SK-N-SH treated with all-trans-retinoic acid at 6 μM for 48 hours (cell line): ENCODE measurements at regions not wholly inside any gene's neighbourhood (a gene's known extent, or its start where the extent isn't known, plus 50 kb on each side); places are given as distances from the start of the nearest gene placed in this dataset.

Source experiments
- ATAC-seq: fragments of 200-7000 bp; cut with Tn5 transposase; 3 replicates; pipeline ENCODE4 v1.9.1; 2020; ENCODE audit warnings: mild to moderate bottlenecking, moderate library complexity
- BACH2 ChIP-seq: fragments of 250-450 bp; sonication (Bioruptor Pico); IDR thresholded peaks from 2 replicates; pipeline ENCODE4 v1.9.0; 2021; ENCODE audit warnings: mild to moderate bottlenecking, borderline replicate concordance
- CREB5 ChIP-seq: fragments of 250-450 bp; sonication (Bioruptor Pico); IDR thresholded peaks from 2 replicates; pipeline ENCODE4 v1.5.1; 2020; ENCODE audit warnings: low read depth, mild to moderate bottlenecking, moderate library complexity
- CSDC2 ChIP-seq: fragments of 250-450 bp; sonication (Bioruptor Pico); IDR thresholded peaks from 2 replicates; pipeline ENCODE4 v1.5.0; 2020; ENCODE audit warnings: mild to moderate bottlenecking, moderate library complexity
- CSRNP3 ChIP-seq: fragments of 250-450 bp; sonication (Bioruptor Pico); IDR thresholded peaks from 2 replicates; pipeline ENCODE4 v1.5.1; 2021; ENCODE audit warnings: mild to moderate bottlenecking, moderate library complexity
- ESRRG ChIP-seq: fragments of 250-450 bp; sonication (Bioruptor Pico); IDR thresholded peaks from 2 replicates; pipeline ENCODE4 v1.6.1; 2021; ENCODE audit warnings: mild to moderate bottlenecking
- GLIS3 ChIP-seq: fragments of 250-450 bp; sonication (Bioruptor Pico); IDR thresholded peaks from 2 replicates; pipeline ENCODE4 v1.5.0; 2020; ENCODE audit warnings: mild to moderate bottlenecking, moderate library complexity
- ISL1 ChIP-seq: fragments of 250-450 bp; sonication (Bioruptor Pico); IDR thresholded peaks from 2 replicates; pipeline ENCODE4 v2.1.2; 2022; ENCODE audit warnings: mild to moderate bottlenecking, moderate library complexity
- OSR1 ChIP-seq: fragments of 250-450 bp; sonication (Bioruptor Pico); IDR thresholded peaks from 2 replicates; pipeline ENCODE4 v1.8.0; 2022; ENCODE audit warnings: moderate library complexity, mild to moderate bottlenecking, inconsistent platforms
- PATZ1 ChIP-seq: fragments of 250-450 bp; sonication (Bioruptor Pico); IDR thresholded peaks from 2 replicates; pipeline ENCODE4 v1.8.0; 2020; ENCODE audit warnings: mild to moderate bottlenecking, moderate library complexity, borderline replicate concordance
- POU6F1 ChIP-seq: fragments of 250-450 bp; sonication (Bioruptor Pico); IDR thresholded peaks from 2 replicates; pipeline ENCODE4 v1.8.0; 2021; ENCODE audit warnings: low read depth, mild to moderate bottlenecking, moderate library complexity, borderline replicate concordance
- PPARA ChIP-seq: fragments of 250-450 bp; sonication (Bioruptor Pico); IDR thresholded peaks from 2 replicates; pipeline ENCODE4 v1.5.0; 2020; ENCODE audit warnings: mild to moderate bottlenecking, borderline replicate concordance
- RARB ChIP-seq: fragments of 250-450 bp; sonication (Bioruptor Pico); IDR thresholded peaks from 2 replicates; pipeline ENCODE4 v1.8.0; 2021; ENCODE audit warnings: mild to moderate bottlenecking, moderate library complexity
- SNAI2 ChIP-seq: fragments of 250-450 bp; sonication (Bioruptor Pico); IDR thresholded peaks from 2 replicates; pipeline ENCODE4 v1.5.0; 2020; ENCODE audit warnings: mild to moderate bottlenecking, moderate library complexity
- TCF4 ChIP-seq: fragments of 250-450 bp; sonication (Bioruptor Pico); IDR thresholded peaks from 2 replicates; pipeline ENCODE4 v1.8.0; 2021; ENCODE audit warnings: mild to moderate bottlenecking, moderate library complexity, borderline replicate concordance
- TOX ChIP-seq: fragments of 250-450 bp; sonication (Bioruptor Pico); IDR thresholded peaks from 2 replicates; pipeline ENCODE4 v1.8.0; 2021; ENCODE audit warnings: mild to moderate bottlenecking, moderate library complexity, borderline replicate concordance
- TSHZ2 ChIP-seq: fragments of 250-450 bp; sonication (Bioruptor Pico); IDR thresholded peaks from 2 replicates; pipeline ENCODE4 v1.5.0; 2020; ENCODE audit warnings: mild to moderate bottlenecking, moderate library complexity
- ZC3H10 ChIP-seq: fragments of 250-450 bp; sonication (Bioruptor Pico); IDR thresholded peaks from 2 replicates; pipeline ENCODE4 v1.5.1; 2021; ENCODE audit warnings: mild to moderate bottlenecking, moderate library complexity
- ZFP3 ChIP-seq: fragments of 250-450 bp; sonication (Bioruptor Pico); IDR thresholded peaks from 2 replicates; pipeline ENCODE4 v1.5.0; 2020; ENCODE audit warnings: mild to moderate bottlenecking, moderate library complexity
- ZFP30 ChIP-seq: fragments of 450-650 bp; formaldehyde crosslinking; IDR thresholded peaks from 2 replicates; pipeline ENCODE4 v1.5.0; 2022; ENCODE audit warnings: mild to moderate bottlenecking, moderate library complexity
- ZNF70 ChIP-seq: fragments of 450-650 bp; formaldehyde crosslinking; IDR thresholded peaks from 2 replicates; pipeline ENCODE4 v1.5.0; 2020; ENCODE audit warnings: mild to moderate bottlenecking, moderate library complexity
- ZNF8 ChIP-seq: fragments of 450-650 bp; formaldehyde crosslinking; IDR thresholded peaks from 2 replicates; pipeline ENCODE4 v1.5.0; 2020; ENCODE audit warnings: mild to moderate bottlenecking, moderate library complexity

GRCh38 chr6:82419132-82419581 lies 55.5 kb downstream of the TPBG start:
- TF ChIP-seq CSDC2 (CRISPR knock-in tag) (no peak), RARB (CRISPR knock-in tag) (no peak), ZC3H10 (CRISPR knock-in tag) (no peak)
- no peak for ATAC-seq

- no peak for ATAC-seq
- TF ChIP-seq PPARA (CRISPR knock-in tag): no peak
- TF ChIP-seq CREB5 (CRISPR knock-in tag): no peak
- TF ChIP-seq GLIS3 (CRISPR knock-in tag): no peak
- no peak for TF ChIP-seq CSDC2 (CRISPR knock-in tag)
- no peak for TF ChIP-seq ESRRG (CRISPR knock-in tag)
- TF ChIP-seq TCF4 (CRISPR knock-in tag): no peak
- TF ChIP-seq OSR1 (CRISPR knock-in tag): no peak
- no peak for TF ChIP-seq ZNF8
- TF ChIP-seq SNAI2: no peak
- TF ChIP-seq ZFP3 (CRISPR knock-in tag): no peak
- TF ChIP-seq TSHZ2 (CRISPR knock-in tag): no peak
- no peak for TF ChIP-seq ZC3H10 (CRISPR knock-in tag)
- no peak for TF ChIP-seq ZFP30 (CRISPR knock-in tag)
- TF ChIP-seq CSRNP3 (CRISPR knock-in tag): no peak
Observed at GRCh38 chr6:82419859-82420258, 56.2 kb downstream of the TPBG start.

GRCh38 chr6:82430611-82431010 lies 67.0 kb downstream of the TPBG start:
- ATAC-seq: no peak
- TF ChIP-seq ZNF70 (CRISPR knock-in tag) (no peak), ESRRG (CRISPR knock-in tag) (no peak), CREB5 (CRISPR knock-in tag) (no peak), ZFP30 (CRISPR knock-in tag) (no peak), TOX (no peak), PPARA (CRISPR knock-in tag) (no peak), CSDC2 (CRISPR knock-in tag) (no peak), ISL1 (CRISPR knock-in tag) (no peak)

GRCh38 chr6:82436740-82437139 lies 73.1 kb downstream of the TPBG start:
- no peak for ATAC-seq

More at GRCh38 chr6:82436740-82437139, 73.1 kb downstream of the TPBG start:
- TF ChIP-seq CREB5 (CRISPR knock-in tag): no peak
- TF ChIP-seq RARB (CRISPR knock-in tag): no peak
- TF ChIP-seq PATZ1 (CRISPR knock-in tag): no peak
- TF ChIP-seq POU6F1: no peak
- TF ChIP-seq ZC3H10 (CRISPR knock-in tag): no peak
- TF ChIP-seq TOX: no peak
- no peak for TF ChIP-seq BACH2 (CRISPR knock-in tag)
- no peak for TF ChIP-seq SNAI2
- no peak for TF ChIP-seq ZNF8
- no peak for TF ChIP-seq ZFP3 (CRISPR knock-in tag)
- no peak for TF ChIP-seq PPARA (CRISPR knock-in tag)
